Natural killer cell treated with Interleukin-12 subunit alpha and Interleukin-12 subunit beta and Interleukin-15 and Interleukin-18, amount 100 ng/mL, for 72 hours (primary cell): ENCODE measurements at regions not wholly inside any gene's neighbourhood (a gene's known extent, or its start where the extent isn't known, plus 50 kb on each side); places are given as distances from the start of the nearest gene placed in this dataset.

Experiments
- ATAC-seq, 2 donors: fragments of 150-1000 bp; cut with Tn5 transposase in 1 of 2; sonication (Bioruptor Pico), chemical (Tn5 transposase) in 1 of 2; 2 replicates each; pipeline ENCODE4 v1.10.0; 2021
- DNase-seq: peaks from one replicate; pipeline ENCODE4 v3.0.0; 2022; ENCODE audit warnings: low spot score
- H3K27ac Mint-ChIP-seq, 2 donors: 1 replicate in 1 of 2; 2 replicates in 1 of 2; pipeline ENCODE4 v1.8.0; 2022; ENCODE audit warnings: mixed read lengths in 2 of 2, mild to moderate bottlenecking in 1 of 2, moderate library complexity in 1 of 2
- H3K27me3 Mint-ChIP-seq, 2 donors: 1 replicate in 1 of 2; 2 replicates in 1 of 2; pipeline ENCODE4 v1.8.0; 2022; ENCODE audit warnings: mixed read lengths in 2 of 2
- H3K36me3 Mint-ChIP-seq: one replicate; pipeline ENCODE4 v1.8.0; 2022; ENCODE audit warnings: mixed read lengths
- H3K4me1 Mint-ChIP-seq, 2 donors: 1 replicate in 1 of 2; 2 replicates in 1 of 2; pipeline ENCODE4 v1.8.0; 2022; ENCODE audit warnings: low read depth in 2 of 2, mixed read lengths in 2 of 2, mild to moderate bottlenecking in 1 of 2
- H3K4me3 Mint-ChIP-seq: one replicate; pipeline ENCODE4 v1.8.0; 2022; ENCODE audit warnings: mixed read lengths
- H3K9me3 Mint-ChIP-seq: 2 replicates; pipeline ENCODE4 v1.8.0; 2022; ENCODE audit warnings: mixed read lengths

DNA sequence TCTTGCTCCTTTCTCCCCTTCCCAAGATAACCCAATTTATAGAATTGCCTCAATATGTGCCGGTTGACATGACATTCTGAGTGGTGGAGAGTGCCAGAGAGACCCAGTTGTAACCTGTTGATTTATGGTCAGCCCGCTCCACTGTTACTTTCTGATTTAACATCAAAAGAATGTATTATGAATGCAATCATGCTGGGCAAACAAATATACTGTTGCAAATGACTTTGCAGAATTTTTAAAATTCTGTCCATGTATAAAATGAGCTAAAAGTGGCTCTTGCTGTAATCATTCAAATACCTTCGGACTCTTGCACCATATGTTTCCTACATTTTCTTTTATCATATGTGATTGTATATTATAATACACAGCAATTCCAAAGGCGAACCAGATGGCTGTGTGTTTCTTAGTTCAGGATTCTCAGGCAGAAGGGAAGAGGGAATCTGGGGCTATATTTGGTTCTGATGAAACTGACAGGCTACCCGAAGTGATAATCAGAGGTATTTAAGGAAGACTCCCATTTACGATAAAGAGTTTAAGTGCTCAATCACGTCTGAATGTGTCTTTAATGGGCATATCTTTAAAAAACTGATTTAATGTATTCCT is 131.7 kb downstream of the CLCN4 start:
- no peak overlapping the region for H3K27ac Mint-ChIP-seq
- H3K4me1 Mint-ChIP-seq = no peaks in the 10 kb centered on the region
- ATAC-seq (no peak), DNase-seq (no peak)
- H3K36me3 Mint-ChIP-seq = no peaks in the 10 kb centered on the region
- no peak overlapping the region for H3K4me3 Mint-ChIP-seq
- no peaks in the 10 kb centered on the region for H3K9me3 Mint-ChIP-seq
- H3K27me3 Mint-ChIP-seq = peaks cover 12 to 17% of the 10 kb centered on the region in 2 donors

DNA sequence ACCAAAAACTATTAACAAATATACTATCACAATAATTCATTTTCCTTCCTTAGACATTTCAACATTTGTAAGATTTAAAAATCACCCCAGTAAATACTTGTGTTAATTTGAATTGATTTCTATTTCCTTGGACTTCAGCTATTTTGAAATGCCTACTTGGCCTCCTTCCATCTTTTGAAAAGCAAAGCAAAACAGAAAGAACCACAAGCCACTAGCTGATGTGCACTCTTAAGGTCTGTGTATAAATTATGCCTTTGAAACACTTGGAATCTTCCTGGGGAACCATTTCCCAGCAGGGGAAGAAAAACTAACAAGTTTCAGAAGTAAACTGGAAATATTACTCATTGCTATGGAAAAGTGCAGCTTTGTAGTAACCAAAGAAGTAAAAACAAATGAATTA is 139.8 kb downstream of the CLCN4 start:
- DNase-seq (no peak), ATAC-seq (no peak)
- no peaks in the 10 kb centered on the region for H3K36me3 Mint-ChIP-seq
- no peak overlapping the region for H3K27ac Mint-ChIP-seq
- H3K4me3 Mint-ChIP-seq = no peak overlapping the region
- no peaks in the 10 kb centered on the region for H3K9me3 Mint-ChIP-seq
- peaks cover 0 to 2% of the 10 kb centered on the region in 2 donors for H3K27me3 Mint-ChIP-seq
- no peaks in the 10 kb centered on the region for H3K4me1 Mint-ChIP-seq

DNA sequence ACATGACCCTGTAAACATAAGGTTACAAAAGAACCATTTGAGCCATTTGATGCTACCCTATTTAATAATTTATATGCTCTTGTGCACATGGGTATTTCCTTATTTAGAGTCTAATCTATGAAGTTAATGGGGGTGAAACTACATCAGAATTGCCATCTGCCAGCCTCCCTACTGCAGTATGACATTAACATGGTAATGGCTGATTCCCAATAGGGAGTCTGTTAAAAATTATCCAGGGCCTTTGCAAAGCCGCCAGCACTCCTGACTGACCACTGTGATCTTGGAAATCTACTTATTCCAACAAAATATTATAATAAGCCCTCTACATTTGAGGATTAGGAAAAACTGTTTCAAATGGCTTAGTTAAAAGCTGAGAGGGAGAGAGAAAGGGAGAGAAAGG is 153.7 kb downstream of the CLCN4 start:
- H3K4me3 Mint-ChIP-seq = no peak overlapping the region
- no peak overlapping the region for H3K27ac Mint-ChIP-seq
- H3K36me3 Mint-ChIP-seq = no peaks in the 10 kb centered on the region
- H3K4me1 Mint-ChIP-seq = no peaks in the 10 kb centered on the region
- DNase-seq (no peak), ATAC-seq (no peak)
- H3K27me3 Mint-ChIP-seq = peaks cover 0 to 5% of the 10 kb centered on the region in 2 donors
- no peaks in the 10 kb centered on the region for H3K9me3 Mint-ChIP-seq

DNA sequence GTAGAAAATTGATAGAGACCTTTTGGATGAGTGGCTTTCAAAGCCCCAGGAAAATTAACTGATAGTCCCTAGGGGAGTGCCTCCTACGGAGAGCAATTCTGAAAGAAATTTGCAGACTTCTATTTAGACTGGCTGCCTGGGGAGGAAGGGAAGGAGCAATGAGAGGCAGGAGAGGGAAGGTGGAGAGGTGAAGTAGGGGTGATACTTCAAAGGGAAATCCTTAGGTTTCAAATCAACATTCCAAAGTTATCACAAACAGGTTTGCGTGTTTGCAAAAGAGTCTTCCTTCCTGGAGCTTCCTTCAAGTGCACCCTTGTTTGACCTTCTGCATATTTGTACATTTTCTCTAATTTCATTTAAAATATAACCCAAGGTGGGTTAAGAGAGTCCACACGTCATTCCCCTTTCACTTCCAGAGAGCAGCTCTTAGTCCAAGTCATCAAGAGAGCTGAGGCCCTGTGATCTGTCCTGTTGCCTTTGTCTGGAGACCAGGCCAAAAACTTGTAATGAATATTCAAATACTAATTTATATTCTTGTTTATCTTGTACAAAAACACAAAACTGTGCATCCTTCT is 157.8 kb downstream of the CLCN4 start:
- no peak for DNase-seq
- no peak for ATAC-seq
- no peaks in the 10 kb centered on the region for H3K9me3 Mint-ChIP-seq
- H3K27ac Mint-ChIP-seq = no peak overlapping the region
- peaks cover 0 to 9% of the 10 kb centered on the region in 2 donors for H3K27me3 Mint-ChIP-seq
- no peaks in the 10 kb centered on the region for H3K36me3 Mint-ChIP-seq
- no peak overlapping the region for H3K4me3 Mint-ChIP-seq
- no peaks in the 10 kb centered on the region for H3K4me1 Mint-ChIP-seq

DNA sequence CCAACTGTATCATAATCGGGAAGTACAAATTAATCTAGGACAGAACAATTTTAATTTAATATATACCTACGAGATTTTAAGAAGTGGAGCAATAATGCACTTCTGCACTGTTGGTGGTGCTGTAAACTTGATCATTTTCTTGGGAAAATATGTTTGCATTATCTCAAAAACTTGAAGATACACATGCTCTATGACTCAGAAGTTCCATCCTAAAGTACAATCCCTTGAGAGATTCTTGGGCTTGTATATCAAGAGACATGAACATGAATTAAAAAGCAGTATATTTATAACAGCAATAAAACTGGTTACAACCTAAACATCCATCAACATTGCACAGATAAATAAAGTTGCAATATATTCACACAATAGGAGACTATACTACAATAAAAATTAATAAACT is 168.8 kb downstream of the CLCN4 start:
- Mint-ChIP-seq H3K9me3 (no peaks in the 10 kb centered on the region), H3K4me1 (no peaks in the 10 kb centered on the region), H3K27ac (no peak overlapping the region), H3K4me3 (no peak overlapping the region), H3K27me3 (peaks cover 2 to 8% of the 10 kb centered on the region in 2 donors), H3K36me3 (no peaks in the 10 kb centered on the region)
- no peak for ATAC-seq
- DNase-seq = no peak

DNA sequence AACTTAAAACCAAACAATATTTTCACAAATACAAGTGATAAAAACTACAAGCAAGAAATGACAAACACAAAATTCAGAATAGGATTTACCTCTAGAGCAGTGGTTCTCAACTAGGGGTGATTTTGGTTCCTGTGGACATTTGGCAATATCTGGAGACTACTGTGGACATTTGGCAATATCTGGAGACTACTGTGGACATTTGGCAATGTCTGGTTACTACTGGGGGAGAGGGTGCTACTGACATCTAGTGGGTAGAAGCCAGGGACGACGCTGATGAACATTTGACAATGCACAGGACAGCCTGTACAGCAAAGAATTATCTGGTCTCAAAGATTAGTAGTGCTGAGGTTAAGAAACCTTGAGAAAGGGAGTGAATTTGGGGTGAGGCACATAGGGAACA is 169.8 kb downstream of the CLCN4 start:
- no peaks in the 10 kb centered on the region for H3K9me3 Mint-ChIP-seq
- no peaks in the 10 kb centered on the region for H3K4me1 Mint-ChIP-seq
- DNase-seq = no peak
- no peak overlapping the region for H3K4me3 Mint-ChIP-seq
- H3K27ac Mint-ChIP-seq = no peak overlapping the region
- H3K36me3 Mint-ChIP-seq = no peaks in the 10 kb centered on the region
- no peak for ATAC-seq
- peaks cover 2 to 8% of the 10 kb centered on the region in 2 donors for H3K27me3 Mint-ChIP-seq

DNA sequence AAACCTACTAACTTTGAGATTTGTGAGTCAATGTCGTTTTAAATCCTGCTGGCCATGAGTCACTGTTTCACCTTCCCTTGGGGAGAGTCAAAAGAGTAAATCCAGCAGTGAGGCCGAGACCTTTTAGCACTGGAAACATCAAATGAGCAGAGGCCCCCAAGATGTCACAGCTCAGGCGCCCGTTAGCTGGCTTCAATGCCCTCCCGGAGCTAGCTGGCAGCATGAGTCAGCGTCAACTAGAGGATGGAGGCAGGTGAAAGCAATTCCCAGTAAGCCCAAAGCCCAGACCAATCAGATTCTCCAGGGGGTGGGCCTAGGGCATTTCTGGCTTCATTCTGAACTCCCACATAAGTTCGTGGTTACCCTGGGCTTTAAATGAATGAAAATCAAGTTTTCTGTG is 170.9 kb downstream of the CLCN4 start:
- Mint-ChIP-seq H3K27me3 (peaks cover 2 to 8% of the 10 kb centered on the region in 2 donors), H3K9me3 (no peaks in the 10 kb centered on the region), H3K4me1 (no peaks in the 10 kb centered on the region), H3K4me3 (no peak overlapping the region), H3K27ac (no peak overlapping the region), H3K36me3 (no peaks in the 10 kb centered on the region)
- ATAC-seq = no peak
- DNase-seq = no peak

DNA sequence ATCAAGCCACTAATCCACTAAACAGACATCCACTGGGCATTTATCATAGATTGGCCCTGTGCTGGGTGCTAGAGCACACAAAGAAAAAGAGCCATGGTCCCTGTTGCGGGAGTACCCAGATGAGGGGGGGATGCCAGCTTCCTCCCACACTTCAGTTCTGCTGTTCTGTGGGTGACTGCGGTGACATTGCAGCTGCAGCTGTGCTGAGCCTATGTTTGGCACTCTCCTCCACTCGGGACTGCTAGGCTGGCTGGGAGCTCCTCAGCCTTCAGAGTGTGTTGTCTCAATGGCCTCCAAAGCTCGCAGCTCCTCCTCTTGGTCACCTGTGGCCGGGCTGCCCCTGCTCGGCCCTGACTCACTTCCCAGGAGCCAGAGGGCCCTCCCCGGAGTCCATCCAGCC is 173.2 kb downstream of the CLCN4 start:
- ATAC-seq = no peak
- no peak overlapping the region for H3K4me3 Mint-ChIP-seq
- no peaks in the 10 kb centered on the region for H3K4me1 Mint-ChIP-seq
- H3K9me3 Mint-ChIP-seq = no peaks in the 10 kb centered on the region
- peaks cover 0 to 2% of the 10 kb centered on the region in 2 donors for H3K27me3 Mint-ChIP-seq
- no peak overlapping the region for H3K27ac Mint-ChIP-seq
- no peaks in the 10 kb centered on the region for H3K36me3 Mint-ChIP-seq
- no peak for DNase-seq

DNA sequence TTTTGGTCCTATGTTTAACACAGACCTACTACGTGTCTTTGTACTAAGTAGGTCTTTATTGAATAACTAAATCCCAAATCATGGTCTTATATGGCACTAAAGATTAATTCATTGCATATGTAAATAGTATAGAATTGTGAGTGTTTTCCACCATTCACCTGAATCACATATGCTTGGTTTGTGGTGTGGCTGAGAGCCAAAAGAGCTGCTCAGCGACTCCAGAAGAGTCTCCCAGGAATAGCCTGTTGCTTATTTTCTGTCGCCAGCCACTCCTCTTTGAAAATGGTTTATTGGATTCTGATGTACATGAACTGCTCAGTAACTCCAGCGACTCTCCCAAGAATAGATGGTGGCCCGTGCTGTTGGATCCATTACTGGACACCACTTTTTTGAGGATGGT is 184.5 kb downstream of the CLCN4 start:
- Mint-ChIP-seq H3K9me3 (no peaks in the 10 kb centered on the region), H3K27me3 (peaks cover 3 to 9% of the 10 kb centered on the region in 2 donors), H3K4me1 (no peaks in the 10 kb centered on the region), H3K36me3 (no peaks in the 10 kb centered on the region), H3K4me3 (no peak overlapping the region), H3K27ac (no peak overlapping the region)
- no peak for DNase-seq
- ATAC-seq = no peak

DNA sequence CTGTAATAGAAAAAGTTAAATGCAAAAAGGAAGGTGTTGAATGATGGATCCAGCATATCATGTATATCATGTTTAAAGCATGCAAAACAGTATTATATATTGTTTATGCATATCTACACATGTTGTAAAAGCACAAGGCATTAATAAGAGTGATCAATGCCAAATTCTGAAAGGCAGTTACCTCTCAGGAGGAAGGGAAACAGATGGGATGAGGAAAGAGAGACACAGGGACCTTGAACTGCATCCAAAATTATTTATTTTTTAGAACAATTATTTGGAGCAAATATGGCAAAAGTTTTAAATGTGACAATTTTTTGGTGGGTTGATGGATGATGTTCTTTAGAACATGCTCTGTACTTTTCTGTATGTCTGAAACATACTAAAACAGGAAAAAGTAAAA is 193.4 kb downstream of the CLCN4 start:
- Mint-ChIP-seq H3K27me3 (peaks cover 0 to 4% of the 10 kb centered on the region in 2 donors), H3K36me3 (no peaks in the 10 kb centered on the region), H3K27ac (no peak overlapping the region), H3K4me1 (no peaks in the 10 kb centered on the region), H3K9me3 (no peaks in the 10 kb centered on the region), H3K4me3 (no peak overlapping the region)
- DNase-seq (no peak), ATAC-seq (no peak)

DNA sequence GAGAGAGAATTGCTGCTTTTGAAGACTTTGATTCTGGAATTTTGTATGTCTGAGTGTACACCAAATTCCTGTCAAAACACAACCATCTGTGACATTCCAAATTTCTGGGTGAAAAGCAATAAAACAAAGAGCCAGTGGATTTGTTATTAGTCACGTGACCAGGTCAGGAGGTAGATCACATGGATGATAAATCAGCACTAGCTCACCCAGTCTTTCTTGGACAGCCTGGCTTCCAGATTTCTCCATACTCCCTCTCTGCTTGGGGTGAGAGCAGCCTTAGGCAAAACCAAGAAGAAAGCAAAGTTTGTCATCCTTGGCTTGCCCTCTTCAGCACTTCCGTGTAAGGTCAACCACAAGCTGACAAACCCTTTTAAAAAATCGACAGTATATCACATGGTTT is 194.2 kb downstream of the CLCN4 start:
- no peak overlapping the region for H3K27ac Mint-ChIP-seq
- H3K9me3 Mint-ChIP-seq = no peaks in the 10 kb centered on the region
- no peak for ATAC-seq
- no peak for DNase-seq
- no peaks in the 10 kb centered on the region for H3K4me1 Mint-ChIP-seq
- no peaks in the 10 kb centered on the region for H3K36me3 Mint-ChIP-seq
- H3K4me3 Mint-ChIP-seq = no peak overlapping the region
- peaks cover 0 to 4% of the 10 kb centered on the region in 2 donors for H3K27me3 Mint-ChIP-seq

DNA sequence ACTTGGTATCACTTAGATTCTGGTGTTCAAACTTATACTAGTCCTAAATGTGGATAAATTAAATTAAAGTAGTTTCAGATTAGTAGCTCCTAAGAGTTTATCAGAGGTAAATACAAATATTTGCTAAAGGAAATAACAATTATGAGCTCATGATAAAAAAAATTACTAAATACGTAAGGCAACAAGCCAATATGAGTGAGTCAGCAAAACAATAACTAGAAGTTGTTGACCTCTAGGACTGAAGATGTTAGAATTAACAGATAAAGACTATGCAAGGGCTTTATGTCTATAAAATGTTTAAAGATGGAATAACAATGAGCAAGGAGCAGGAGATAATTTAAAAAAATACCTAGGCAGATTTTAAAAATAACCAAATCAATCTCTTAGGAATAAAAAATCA is 195.8 kb downstream of the CLCN4 start:
- Mint-ChIP-seq H3K9me3 (no peaks in the 10 kb centered on the region), H3K27ac (no peak overlapping the region), H3K36me3 (no peaks in the 10 kb centered on the region), H3K4me1 (no peaks in the 10 kb centered on the region), H3K27me3 (peaks cover 0 to 4% of the 10 kb centered on the region in 2 donors), H3K4me3 (no peak overlapping the region)
- no peak for DNase-seq
- no peak for ATAC-seq

DNA sequence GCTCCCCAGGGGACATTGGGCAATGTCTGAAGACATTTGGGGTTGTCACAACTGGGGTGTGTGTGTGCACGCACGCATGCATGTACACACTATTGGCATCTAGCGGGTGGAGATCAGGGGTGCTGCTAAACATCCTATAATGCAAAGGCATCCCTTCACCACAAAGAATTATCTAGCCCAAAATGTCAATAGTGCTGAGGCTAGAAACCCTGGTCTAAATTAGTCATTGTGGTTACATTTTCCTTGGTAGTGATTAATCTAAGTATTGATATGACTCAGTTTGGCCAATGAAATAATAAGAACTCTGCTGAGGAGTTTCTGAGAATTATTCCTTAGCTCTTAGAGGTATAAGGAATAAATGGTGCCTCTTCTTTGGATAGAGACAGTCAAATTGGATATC is 200.2 kb downstream of the CLCN4 start:
- Mint-ChIP-seq H3K27me3 (peaks cover 0 to 4% of the 10 kb centered on the region in 2 donors), H3K27ac (no peak overlapping the region), H3K4me3 (no peak overlapping the region), H3K9me3 (no peaks in the 10 kb centered on the region), H3K36me3 (no peaks in the 10 kb centered on the region), H3K4me1 (no peaks in the 10 kb centered on the region)
- DNase-seq (no peak), ATAC-seq (no peak)

DNA sequence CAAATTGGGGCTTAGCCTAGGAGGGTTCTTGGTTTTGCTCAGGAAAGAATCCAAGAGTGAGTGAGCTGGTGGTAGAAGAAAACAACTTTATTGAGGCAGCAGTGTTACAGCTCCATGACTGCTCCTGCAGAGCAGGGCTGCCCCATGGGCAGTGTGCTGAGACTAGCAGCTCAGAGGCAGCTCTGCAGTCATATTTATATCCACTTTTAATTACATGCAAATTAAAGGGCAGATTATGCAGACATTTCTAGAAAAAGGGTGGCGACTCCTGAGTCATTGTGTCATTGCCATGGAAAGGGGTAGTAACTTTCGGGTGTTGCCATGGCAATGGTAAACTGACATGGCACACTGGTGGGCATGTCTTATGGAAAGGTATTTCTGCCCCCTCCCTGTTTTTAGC is 202.2 kb downstream of the CLCN4 start:
- peaks cover 0 to 4% of the 10 kb centered on the region in 2 donors for H3K27me3 Mint-ChIP-seq
- no peaks in the 10 kb centered on the region for H3K9me3 Mint-ChIP-seq
- no peaks in the 10 kb centered on the region for H3K36me3 Mint-ChIP-seq
- H3K27ac Mint-ChIP-seq = no peak overlapping the region
- no peak overlapping the region for H3K4me3 Mint-ChIP-seq
- H3K4me1 Mint-ChIP-seq = no peaks in the 10 kb centered on the region
- DNase-seq = no peak
- no peak for ATAC-seq

DNA sequence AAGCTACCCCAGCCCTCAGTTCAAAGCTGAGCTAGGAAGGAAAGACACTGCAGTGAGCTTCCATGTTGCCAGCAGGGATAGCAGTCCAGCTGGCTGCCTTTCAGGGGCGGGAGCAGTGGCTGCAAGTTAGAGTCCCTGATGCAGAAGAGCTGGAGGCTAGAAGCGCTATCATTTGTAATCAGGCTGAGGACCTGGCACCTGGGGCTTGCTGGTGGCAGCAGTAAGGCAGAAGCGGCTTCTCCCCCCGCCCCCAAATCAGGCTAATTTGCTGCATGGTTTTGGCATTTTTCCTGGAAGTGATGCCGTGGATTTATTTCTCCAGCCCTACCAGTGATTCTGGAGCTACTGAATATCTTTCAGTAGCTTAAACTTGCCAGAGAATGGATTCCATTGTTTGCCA is 203.3 kb downstream of the CLCN4 start:
- DNase-seq (no peak), ATAC-seq (no peak)
- no peak overlapping the region for H3K27ac Mint-ChIP-seq
- H3K27me3 Mint-ChIP-seq = peaks cover 0 to 4% of the 10 kb centered on the region in 2 donors
- H3K36me3 Mint-ChIP-seq = no peaks in the 10 kb centered on the region
- no peaks in the 10 kb centered on the region for H3K4me1 Mint-ChIP-seq
- H3K9me3 Mint-ChIP-seq = no peaks in the 10 kb centered on the region
- no peak overlapping the region for H3K4me3 Mint-ChIP-seq
